Calu3 (cell line): ENCODE measurements at regions not wholly inside any gene's neighbourhood (a gene's known extent, or its start where the extent isn't known, plus 50 kb on each side); places are given as distances from the start of the nearest gene placed in this dataset.
"Not testable (repeated sequence)": the region's sequence is repeated elsewhere in the genome, so short reads cannot be mapped to it uniquely, and the experiment has no call there.

Experiments used
- BruUV-seq: library from RNA; stranded (reverse); fragments of 400-500 nt; replicated peaks from 2 replicates; lab custom pipeline; 2021; lab: Mats Ljungman, UMichigan
- CTCF ChIA-PET: fragments of 300-600 bp; sonication (Branson Sonifier 250); formaldehyde crosslinking; loops from one replicate; lab custom pipeline; 2022; ENCODE audit warnings: antibody characterized with exemption; lab: Charles Lee
- DNase-seq: peaks from one replicate; pipeline ENCODE4 v3.0.0; 2022
- H3K27ac Mint-ChIP-seq: one replicate; pipeline ENCODE4 v1.8.0; 2022; ENCODE audit warnings: mixed read lengths; ENCODE audit not compliant: unreplicated experiment
- H3K27me3 Mint-ChIP-seq: one replicate; pipeline ENCODE4 v1.8.0; 2022; ENCODE audit warnings: mixed read lengths; ENCODE audit not compliant: unreplicated experiment
- H3K36me3 Mint-ChIP-seq: one replicate; pipeline ENCODE4 v1.8.0; 2022; ENCODE audit warnings: mild to moderate bottlenecking, moderate library complexity, mixed read lengths; ENCODE audit not compliant: insufficient read depth, unreplicated experiment
- H3K4me1 Mint-ChIP-seq: one replicate; pipeline ENCODE4 v1.8.0; 2022; ENCODE audit warnings: mild to moderate bottlenecking, low read depth, mixed read lengths; ENCODE audit not compliant: unreplicated experiment
- H3K4me3 Mint-ChIP-seq: one replicate; pipeline ENCODE4 v1.8.0; 2022; ENCODE audit warnings: mild to moderate bottlenecking, low read depth, moderate library complexity, mixed read lengths; ENCODE audit not compliant: unreplicated experiment
- H3K9me3 Mint-ChIP-seq: one replicate; pipeline ENCODE4 v1.8.0; 2022; ENCODE audit warnings: low read depth, mixed read lengths; ENCODE audit not compliant: unreplicated experiment
- intact Hi-C: fragments of 100-400 bp; cut with micrococcal nuclease; formaldehyde crosslinking; loops from one replicate; pipeline ENCODE4 v1.10.0; 2022; ENCODE audit not compliant: unreplicated experiment
- TF ChIP-seq, protein P1 (sequence below): fragments of 200-600 bp; IDR thresholded peaks from one replicate; pipeline ENCODE4 v1.8.0; 2022; ENCODE audit warnings: antibody characterized with exemption; ENCODE audit not compliant: unreplicated experiment

DNA sequence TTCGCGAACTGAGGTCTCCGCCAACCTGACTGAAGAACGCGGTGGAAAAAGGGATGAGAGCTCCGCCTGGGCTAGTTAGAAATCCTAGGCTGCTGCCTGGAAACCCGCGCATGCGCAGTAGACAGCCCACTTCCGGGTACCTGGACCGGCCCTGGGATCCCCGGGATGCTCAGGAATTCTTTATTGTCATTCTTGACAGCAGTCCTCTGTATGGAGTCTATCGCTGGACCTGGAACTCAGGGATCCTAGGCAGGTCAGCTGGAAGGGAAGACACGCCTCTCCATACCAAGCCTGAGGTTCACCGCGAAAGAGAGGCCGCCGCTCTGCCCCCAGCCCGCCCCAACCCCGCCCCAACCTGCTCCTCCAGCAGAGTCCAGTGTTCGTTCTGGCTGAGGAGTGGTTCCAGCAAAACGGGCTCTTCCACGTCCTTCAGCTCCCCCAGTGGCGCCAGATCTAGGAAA lies 1379.2 kb upstream of the DEFB115 start:
- no TSS peak for BruUV-seq
- TF ChIP-seq, protein P1, sequence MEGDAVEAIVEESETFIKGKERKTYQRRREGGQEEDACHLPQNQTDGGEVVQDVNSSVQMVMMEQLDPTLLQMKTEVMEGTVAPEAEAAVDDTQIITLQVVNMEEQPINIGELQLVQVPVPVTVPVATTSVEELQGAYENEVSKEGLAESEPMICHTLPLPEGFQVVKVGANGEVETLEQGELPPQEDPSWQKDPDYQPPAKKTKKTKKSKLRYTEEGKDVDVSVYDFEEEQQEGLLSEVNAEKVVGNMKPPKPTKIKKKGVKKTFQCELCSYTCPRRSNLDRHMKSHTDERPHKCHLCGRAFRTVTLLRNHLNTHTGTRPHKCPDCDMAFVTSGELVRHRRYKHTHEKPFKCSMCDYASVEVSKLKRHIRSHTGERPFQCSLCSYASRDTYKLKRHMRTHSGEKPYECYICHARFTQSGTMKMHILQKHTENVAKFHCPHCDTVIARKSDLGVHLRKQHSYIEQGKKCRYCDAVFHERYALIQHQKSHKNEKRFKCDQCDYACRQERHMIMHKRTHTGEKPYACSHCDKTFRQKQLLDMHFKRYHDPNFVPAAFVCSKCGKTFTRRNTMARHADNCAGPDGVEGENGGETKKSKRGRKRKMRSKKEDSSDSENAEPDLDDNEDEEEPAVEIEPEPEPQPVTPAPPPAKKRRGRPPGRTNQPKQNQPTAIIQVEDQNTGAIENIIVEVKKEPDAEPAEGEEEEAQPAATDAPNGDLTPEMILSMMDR, result no peak
- H3K27ac Mint-ChIP-seq, result no peak overlapping the region
- H3K4me1 Mint-ChIP-seq, result no peaks in the 10 kb centered on the region
- H3K27me3 Mint-ChIP-seq, result no peaks in the 10 kb centered on the region
- intact Hi-C loops, result no loop called here
- no peak overlapping the region for H3K4me3 Mint-ChIP-seq
- peaks cover 13% of the 10 kb centered on the region for H3K9me3 Mint-ChIP-seq
- CTCF ChIA-PET, result no interaction called here
- no peaks in the 10 kb centered on the region for H3K36me3 Mint-ChIP-seq
- DNase-seq, result no peak

DNA sequence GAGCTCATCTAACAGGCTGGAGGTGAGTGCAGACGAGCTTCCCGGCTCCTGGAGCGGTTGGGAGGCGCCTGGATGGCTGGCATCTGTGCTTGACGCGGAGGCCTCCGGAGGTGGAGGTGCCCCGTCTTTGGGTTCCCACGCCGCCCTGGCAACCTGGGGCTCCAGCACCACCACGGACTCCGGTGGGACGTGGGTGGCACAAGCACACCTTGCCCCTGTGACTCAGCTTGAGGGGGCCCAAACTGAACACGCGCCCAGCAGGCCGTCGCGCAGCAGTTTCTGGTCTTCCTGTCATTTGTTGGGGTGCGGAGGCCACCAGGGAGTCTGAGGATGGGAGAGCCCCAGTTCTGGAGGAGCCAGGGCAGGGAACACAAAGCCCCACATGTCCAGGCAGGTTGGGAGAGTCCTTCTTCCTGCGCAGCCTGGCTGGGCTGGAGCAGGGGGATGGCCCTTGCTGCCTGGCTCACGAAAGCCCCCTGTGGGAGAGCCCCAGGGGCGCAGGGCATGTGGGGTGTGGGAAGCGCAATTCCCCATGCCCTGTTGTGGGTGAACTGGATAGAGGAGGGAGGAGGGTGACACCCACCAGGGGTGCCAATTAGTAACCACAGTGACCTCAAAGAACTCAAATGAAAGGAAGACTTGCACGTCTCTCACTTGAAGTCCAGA lies 1378.6 kb upstream of the DEFB115 start:
- Mint-ChIP-seq H3K4me3 (no peak overlapping the region), H3K36me3 (no peaks in the 10 kb centered on the region), H3K4me1 (no peaks in the 10 kb centered on the region), H3K27ac (no peak overlapping the region), H3K9me3 (peaks cover 13% of the 10 kb centered on the region), H3K27me3 (no peaks in the 10 kb centered on the region)
- no peak for DNase-seq
- CTCF ChIA-PET, result no interaction called here
- no TSS peak for BruUV-seq
- intact Hi-C loops, result no loop called here
- TF ChIP-seq, protein P1, result no peak

DNA sequence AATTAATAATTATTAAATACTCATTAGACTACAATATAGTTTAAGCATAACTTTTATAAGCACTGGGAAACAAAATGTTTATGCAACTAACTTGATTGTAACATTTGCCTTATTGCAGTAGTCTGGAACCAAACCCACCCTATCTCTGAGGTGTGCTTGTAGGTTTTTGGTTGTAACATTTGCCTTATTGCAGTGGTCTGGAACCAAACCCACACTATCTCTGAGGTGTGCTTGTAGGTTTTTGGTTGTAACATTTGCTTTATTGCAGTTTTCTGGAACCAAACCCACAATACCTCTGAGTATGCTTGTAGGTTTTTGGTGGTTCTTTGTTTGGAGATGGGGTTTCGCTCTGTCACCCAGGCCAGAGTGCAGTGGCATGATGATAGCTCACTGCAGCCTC lies 1376.4 kb upstream of the DEFB115 start:
- BruUV-seq, DNase-seq, CTCF ChIA-PET, H3K4me1 Mint-ChIP-seq, H3K27ac Mint-ChIP-seq, H3K27me3 Mint-ChIP-seq, H3K36me3 Mint-ChIP-seq, intact Hi-C loops, H3K4me3 Mint-ChIP-seq: not testable (repeated sequence)
- peaks cover 13% of the 10 kb centered on the region for H3K9me3 Mint-ChIP-seq

DNA sequence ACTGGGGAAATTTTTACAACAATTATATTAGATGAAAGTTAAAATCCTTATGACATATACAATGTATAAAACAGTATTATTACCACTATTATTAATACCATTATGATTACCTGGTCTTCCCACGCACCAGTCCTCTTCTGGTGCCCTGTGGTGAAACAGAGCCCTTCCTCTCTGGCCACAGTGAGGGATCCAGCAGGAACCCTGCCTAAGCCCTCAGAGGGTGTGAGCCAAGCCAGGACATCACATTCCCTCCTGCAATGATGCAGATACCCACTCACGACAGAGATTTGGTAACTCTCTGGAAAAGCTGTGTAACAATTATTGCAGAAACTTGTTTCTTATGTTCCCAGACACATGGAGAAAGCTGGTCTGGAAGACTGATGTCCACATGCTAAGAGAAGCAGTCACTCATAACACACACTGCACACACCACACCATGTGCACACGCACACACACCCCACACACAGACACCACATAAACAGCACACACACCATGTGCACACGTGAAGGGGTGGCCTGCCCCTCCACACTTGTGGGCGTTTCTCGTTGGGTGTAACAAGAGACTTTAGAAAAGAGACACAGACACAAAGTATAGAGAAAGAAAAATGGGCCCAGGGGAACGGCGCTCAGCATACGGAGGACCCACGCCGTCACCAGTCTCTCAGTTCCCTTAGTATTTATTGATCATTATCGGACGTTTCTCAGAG lies 1373.8 kb upstream of the DEFB115 start:
- H3K27ac Mint-ChIP-seq, intact Hi-C loops, CTCF ChIA-PET, H3K4me3 Mint-ChIP-seq, H3K4me1 Mint-ChIP-seq, H3K27me3 Mint-ChIP-seq, H3K9me3 Mint-ChIP-seq, DNase-seq, H3K36me3 Mint-ChIP-seq, BruUV-seq: not testable (repeated sequence)

DNA sequence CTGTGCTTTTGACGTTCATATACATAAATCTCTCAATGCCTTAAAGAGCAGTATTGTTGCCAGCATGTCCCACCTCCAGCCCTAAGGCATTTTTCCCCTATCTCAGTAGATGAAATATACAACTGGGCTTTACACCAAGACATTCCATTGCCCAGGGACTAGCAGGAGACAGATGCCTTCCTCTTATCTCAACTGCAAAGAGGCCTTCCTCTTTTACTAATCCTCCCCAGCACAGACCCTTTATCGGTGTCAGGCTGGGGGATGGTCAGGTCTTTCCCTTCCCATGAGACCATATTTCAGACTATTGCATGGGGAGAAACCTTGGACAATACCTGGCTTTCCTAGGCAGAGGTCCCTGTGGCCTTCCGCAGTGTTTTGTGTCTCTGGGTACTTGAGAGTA lies 1373.1 kb upstream of the DEFB115 start:
- H3K27ac Mint-ChIP-seq, BruUV-seq, H3K4me3 Mint-ChIP-seq, CTCF ChIA-PET, DNase-seq, H3K27me3 Mint-ChIP-seq, H3K4me1 Mint-ChIP-seq, intact Hi-C loops, H3K36me3 Mint-ChIP-seq, H3K9me3 Mint-ChIP-seq: not testable (repeated sequence)

DNA sequence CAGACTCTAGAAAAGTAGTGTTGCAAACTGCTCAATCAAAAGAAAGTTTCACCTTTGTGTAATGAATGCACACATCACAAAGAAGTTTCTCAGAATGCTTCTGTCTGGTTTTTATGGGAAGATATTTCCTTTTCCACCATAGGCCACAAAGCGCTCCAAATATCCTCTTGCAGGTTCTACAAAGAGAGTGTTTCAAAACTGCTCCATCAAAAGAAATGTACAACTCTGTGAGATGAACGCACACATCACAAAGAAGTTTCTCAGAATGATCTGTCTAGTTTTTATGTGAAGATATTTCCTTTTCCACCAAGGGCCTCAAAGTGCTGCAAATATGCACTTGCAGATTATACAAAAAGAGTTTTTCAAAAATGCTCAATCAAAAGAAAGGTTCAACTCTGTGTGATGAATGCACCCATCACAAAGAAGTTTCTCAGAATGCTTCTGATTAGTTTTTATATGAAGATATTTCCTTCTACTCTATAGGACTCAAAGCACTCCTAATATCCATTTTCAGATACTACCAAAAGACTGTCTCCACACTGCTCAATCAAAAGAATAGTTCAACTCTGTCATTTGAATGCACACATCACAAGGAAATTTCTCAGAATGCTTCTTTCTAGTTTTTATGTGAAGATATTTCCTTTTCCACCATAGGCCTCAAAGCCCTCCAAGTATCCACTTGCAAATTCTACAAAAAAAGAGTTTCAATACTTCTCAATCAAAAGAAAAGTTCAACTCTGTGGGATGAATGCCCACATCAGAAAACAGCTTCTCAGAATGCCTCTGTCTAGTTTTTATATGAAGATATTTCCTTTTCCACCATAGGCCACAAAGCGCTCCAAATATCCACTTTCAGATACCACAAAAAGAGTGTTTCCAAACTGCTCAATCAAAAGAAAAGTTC lies 1371.9 kb upstream of the DEFB115 start:
- CTCF ChIA-PET, H3K27ac Mint-ChIP-seq, H3K4me3 Mint-ChIP-seq, H3K27me3 Mint-ChIP-seq, H3K36me3 Mint-ChIP-seq, DNase-seq, H3K9me3 Mint-ChIP-seq, BruUV-seq, H3K4me1 Mint-ChIP-seq, intact Hi-C loops: not testable (repeated sequence)

DNA sequence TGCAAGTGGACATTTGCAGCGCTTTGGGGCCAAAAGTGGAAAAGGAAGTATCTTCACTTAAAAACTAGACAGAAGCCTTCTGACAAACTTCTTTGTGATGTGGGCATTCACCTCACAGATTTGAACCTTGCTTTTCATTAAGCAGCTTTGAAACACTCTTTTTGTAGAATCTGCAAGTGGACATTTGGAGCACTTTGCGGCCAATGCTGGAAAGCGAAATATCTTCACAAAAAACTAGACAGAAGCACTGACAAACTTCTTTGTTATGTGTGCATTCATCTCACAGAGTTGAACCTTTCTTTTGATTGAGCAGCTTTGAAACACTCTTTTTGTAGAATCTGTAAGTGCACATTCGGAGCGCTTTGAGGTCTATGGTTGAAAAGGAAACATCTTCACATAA lies 1365.9 kb upstream of the DEFB115 start:
- H3K9me3 Mint-ChIP-seq, BruUV-seq, H3K27me3 Mint-ChIP-seq, H3K4me1 Mint-ChIP-seq, CTCF ChIA-PET, H3K4me3 Mint-ChIP-seq, H3K27ac Mint-ChIP-seq, intact Hi-C loops, H3K36me3 Mint-ChIP-seq, DNase-seq: not testable (repeated sequence)
